Stimulated activated CD4-positive, alpha-beta T cell treated with anti-CD3 and anti-CD28 coated beads, Interleukin-12 subunit alpha, Interleukin-12 subunit beta, amount 100 ng/mL, for 48 hours (primary cell): ENCODE measurements at regions not wholly inside any gene's neighbourhood (a gene's known extent, or its start where the extent isn't known, plus 50 kb on each side); places are given as distances from the start of the nearest gene placed in this dataset.
A peak's percentile ranks its signal among the peaks of the same experiment; 100 is the strongest.

Experiments used
- DNase-seq, 3 donors: peaks; one replicate each; pipeline ENCODE4 v3.0.0-alpha.2; 2020; ENCODE audit warnings: low read depth in 2 of 3, low spot score in 1 of 3

- DNase-seq: peak in 1 of 3 donors; percentile 12
Measured at GRCh38 chr14:71591929-71592328, 340.3 kb upstream of the RGS6 start.

DNA sequence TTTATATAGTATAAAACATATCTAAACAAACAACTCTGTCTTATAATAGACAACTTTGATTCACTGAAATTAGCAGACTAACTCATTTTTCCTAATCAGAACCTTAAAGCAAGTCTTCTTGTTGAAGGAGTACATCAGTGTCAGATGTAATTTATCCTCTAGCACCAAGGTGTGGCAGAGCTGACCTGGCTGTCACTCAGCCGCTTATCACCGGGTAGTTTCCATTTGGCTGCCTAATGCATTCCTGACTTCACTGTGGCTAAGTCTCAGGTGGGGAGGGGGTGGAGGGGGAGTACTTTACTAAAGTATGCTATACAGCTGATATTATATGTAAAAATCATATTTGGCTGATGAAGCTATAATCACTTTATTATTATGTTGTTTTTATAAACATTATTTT lies 339.9 kb upstream of the RGS6 start:
- DNase-seq: no peak

GRCh38 chr14:71593966-71594365 lies 338.3 kb upstream of the RGS6 start:
- no peak for DNase-seq

GRCh38 chr14:71594821-71595220 lies 337.4 kb upstream of the RGS6 start:
- no peak for DNase-seq

GRCh38 chr14:71595441-71595840 lies 336.8 kb upstream of the RGS6 start:
- DNase-seq: no peak

DNA sequence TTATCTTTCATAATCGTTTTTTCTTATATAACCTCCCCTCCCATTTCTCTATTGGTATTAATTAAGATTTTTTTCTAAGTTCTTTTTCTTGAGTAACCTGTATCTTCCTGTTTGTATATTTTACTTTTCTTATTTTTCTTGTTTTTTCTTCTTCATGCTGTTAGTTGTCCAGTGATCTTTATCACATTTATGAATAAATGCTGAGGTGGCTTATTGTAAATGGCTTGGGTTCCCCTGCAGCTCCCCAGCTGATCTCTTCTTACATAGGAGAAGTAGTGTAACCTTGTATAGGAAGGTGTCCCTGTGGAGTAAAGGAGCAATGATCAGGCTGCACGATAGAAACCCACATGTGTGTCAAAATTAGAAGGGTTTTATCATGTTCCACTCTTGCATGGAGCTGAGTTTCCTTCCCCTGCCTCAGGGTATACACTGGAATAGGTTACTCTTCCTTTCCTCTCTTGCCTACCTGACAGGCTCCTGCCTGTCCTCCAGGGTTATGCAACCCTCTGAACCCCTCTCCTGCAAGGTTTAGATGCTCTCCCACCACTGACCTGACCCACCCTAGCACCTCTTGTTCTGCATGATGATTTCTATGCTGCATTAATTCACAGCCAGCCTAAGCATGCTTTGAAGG lies 334.8 kb upstream of the RGS6 start:
- no peak for DNase-seq

DNA sequence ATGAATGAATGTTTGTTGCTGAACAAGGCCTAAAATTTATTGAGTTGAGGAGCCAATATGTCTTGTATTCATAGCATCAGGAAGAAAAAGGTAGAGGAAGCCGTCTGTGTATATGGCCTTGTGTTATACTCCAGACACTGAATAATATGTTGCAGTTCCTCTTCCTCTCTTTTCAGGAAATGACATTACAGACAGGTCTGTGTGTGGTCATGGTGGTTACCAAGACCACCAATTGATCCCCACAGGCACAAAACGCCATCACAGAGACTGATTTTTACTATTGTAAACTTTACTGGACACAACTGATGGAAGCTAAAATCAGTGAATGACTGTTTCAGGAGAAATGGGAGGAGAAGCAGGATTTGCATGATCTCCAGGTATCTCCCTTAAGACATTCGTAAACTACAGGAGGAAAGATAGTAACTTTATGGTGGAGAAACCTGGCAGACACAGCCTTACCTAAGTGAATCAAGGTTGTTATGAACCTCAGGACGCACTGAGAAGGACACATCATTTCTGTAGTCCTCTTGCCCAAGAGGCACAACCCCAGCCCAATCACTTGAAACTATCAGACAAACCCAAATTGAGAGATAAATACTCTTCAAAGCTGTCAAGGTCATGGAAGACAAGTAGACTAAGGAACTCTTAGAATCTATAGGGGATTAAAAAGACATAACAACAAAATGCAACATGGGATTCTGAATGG lies 334.1 kb upstream of the RGS6 start:
- no peak for DNase-seq

GRCh38 chr14:71600309-71600708 lies 331.9 kb upstream of the RGS6 start:
- DNase-seq: no peak

DNA sequence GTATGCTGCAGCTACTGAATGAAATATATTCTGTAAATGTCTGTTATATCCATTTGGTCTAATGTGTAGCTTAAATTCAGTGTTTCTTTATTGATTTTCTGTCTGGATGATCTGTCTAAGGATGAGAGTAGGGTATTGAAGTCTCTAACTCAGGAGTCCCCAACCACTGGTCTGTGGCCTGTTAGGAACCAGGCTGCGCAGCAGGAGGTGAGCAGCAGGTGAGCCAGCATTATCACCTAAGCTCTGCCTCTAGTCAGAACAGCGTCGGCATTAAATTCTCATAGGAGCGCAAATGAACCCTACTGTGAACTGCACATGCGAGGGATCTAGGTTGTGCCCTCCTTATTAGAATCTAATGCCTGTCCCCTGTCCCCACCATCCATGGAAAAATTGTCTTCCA lies 329.7 kb upstream of the RGS6 start:
- DNase-seq: no peak

DNA sequence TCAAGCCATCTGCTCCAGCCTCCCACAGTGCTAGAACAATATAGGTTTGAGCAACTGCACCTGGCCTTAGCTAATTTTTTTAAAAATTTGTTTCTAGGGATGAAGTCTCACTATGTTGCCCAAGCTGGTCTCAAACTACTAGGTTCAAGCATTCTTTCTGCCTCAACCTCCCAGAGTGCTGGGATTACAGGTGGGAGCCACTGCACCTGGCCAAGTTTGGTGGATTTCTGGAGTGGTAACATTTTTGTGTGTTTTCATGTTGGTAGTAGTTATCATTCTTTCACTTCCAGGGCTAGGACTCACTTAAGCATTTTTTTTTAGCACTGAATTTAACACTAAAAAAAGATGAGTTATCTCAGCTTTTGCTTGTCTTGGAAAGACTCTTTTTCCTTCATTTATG lies 328.0 kb upstream of the RGS6 start:
- no peak for DNase-seq

DNA sequence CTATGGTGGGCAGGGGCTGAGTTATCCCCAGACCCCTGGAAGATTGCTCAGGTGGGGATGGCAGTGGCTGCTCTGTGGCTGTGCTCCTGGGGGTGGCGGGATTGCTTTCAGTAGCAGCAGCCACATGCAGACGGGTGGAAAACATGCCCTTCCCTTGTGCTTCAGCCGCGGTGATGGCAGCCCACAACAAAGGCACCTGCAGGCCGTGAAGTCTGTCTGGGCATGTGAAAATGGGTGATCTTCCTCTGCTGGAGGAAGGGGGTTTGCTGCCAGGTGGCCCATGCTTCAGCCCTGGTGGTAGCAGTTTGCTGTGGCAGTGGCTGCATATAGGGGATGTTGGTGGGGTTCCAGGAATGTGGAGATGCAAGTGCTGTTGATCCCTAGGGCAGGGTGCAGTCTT lies 326.2 kb upstream of the RGS6 start:
- no peak for DNase-seq

- no peak for DNase-seq
Measured at GRCh38 chr14:71606575-71606974, 325.7 kb upstream of the RGS6 start.

- no peak for DNase-seq
Measured at GRCh38 chr14:71607056-71607455, 325.2 kb upstream of the RGS6 start.

GRCh38 chr14:71610149-71610548 lies 322.1 kb upstream of the RGS6 start:
- no peak for DNase-seq

DNA sequence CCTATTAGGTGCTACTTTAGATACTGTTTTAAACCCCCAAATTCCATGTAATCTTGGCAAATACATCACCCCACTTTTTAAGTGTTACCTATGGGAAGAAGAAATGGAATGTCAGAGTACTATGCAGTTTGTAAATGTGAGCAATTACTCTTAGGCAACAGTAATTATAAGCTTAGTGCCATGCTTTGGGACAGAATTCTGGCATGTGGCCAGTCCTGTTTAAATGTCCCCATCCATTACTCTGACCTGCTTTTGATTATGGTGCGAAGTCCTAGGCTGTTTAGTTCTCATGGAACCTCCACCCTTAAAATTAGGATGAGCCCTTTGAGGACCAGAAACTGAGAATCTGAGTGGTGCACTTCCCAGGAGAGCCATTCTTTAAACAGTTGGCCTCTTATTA lies 321.4 kb upstream of the RGS6 start:
- no peak for DNase-seq

- no peak for DNase-seq
Measured at GRCh38 chr14:71613168-71613567, 319.1 kb upstream of the RGS6 start.

DNA sequence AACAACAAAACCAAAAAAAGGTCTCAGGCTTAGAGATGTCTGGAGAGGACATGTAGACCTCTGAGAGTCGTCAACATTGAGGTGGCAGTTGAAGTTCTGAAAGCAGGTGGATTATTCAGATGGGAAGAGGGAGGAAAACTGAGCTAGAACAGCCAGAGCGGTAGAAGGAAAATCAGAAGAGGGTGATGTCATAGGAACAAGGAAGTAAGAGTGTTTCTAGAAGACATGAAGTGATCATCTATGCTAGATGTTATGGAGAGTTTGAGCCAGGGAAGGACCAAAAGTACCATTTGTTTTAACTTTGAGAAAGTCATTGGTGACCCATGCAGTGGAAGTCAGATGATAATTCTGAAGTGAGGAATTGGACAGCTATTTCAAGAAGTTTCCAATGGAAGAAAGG lies 316.2 kb upstream of the RGS6 start:
- no peak for DNase-seq

DNA sequence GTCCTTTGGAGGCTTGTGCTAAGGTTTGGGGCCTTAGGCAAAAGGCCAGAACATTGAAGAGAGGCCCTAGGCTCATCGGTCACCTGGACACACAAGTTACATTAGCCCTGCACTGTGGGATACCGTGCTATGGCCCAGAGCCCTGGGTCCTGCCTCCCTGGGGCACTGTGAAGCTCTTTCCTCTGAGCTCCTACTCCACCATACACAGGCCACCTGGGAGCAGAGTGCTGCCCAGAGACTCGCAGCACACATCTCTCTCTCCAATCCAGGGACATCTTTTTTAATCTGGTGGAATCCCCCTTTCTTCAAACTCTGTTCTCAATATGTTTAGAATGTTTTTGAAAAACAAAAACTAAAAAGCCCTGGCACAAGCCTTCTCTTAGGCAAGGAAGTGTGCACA lies 314.2 kb upstream of the RGS6 start:
- no peak for DNase-seq

GRCh38 chr14:71618716-71619115 lies 313.5 kb upstream of the RGS6 start:
- DNase-seq: no peak

- DNase-seq: no peak
Measured at GRCh38 chr14:71619472-71619871, 312.8 kb upstream of the RGS6 start.

DNA sequence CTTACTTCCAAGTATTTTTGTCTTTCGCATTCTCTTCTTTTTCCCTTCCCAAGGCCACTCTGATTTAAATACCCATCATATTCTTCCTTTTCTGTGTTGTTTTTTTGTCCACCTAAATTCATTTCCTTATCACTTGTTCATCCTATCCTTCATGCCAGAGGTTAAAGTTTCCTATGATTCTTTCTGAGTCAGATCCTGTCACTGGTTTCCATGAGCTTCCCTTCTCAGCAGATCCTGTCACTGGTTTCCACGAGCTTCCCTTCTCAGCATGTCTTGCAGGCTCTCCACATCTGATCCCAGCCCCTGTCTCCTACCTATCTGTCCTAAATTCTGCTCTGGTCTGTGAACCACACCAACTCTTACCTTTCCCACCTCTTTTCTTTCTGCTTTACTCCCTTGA lies 311.8 kb upstream of the RGS6 start:
- no peak for DNase-seq

DNA sequence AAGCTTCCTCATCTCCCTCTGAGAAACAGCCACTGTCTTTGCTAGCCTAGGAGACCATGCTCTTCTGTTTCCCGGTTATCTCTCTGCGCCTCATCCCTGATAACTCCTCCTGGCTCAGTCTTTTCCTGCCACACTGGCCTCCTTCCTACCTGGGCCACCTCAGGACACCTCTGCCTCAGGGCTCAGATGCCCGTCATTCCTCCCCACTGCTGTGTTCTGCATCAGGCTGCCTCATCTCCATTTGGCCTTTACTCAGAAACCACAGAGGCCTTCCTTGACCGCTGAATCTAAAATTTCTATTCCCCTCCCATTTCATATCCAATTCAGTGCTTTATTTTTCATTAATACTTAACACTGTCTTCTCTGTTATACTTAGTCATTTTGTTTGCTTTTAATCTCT lies 311.0 kb upstream of the RGS6 start:
- no peak for DNase-seq

- no peak for DNase-seq
Measured at GRCh38 chr14:71621980-71622605, 310.1 kb upstream of the RGS6 start.
